ENCODE measurements at regions not wholly inside any gene's neighbourhood (a gene's known extent, or its start where the extent isn't known, plus 50 kb on each side); places are given as distances from the start of the nearest gene placed in this dataset.

- TF ChIP-seq CTCF (conservative IDR thresholded peaks at IDR 0.05; ENCODE audit: control insufficient read depth, insufficient read depth, low read depth, low read length), result no peak
- DNase-seq (ENCODE audit: low read depth), result no peak
- H3K4me3 ChIP-seq (ENCODE audit: control insufficient read depth, low read depth, low read length), result no peak overlapping the region
Measured at GRCh38 chr4:127212701-127213100, 420.1 kb upstream of the INTU start.

- TF ChIP-seq CTCF (conservative IDR thresholded peaks at IDR 0.05; ENCODE audit: control insufficient read depth, insufficient read depth, low read depth, low read length), result no peak
- no peak for DNase-seq (ENCODE audit: low read depth)
- no peak overlapping the region for H3K4me3 ChIP-seq (ENCODE audit: control insufficient read depth, low read depth, low read length)
Measured at GRCh38 chr4:127214016-127214415, 418.7 kb upstream of the INTU start.

- TF ChIP-seq CTCF (conservative IDR thresholded peaks at IDR 0.05; ENCODE audit: control insufficient read depth, insufficient read depth, low read depth, low read length), result no peak
- DNase-seq (ENCODE audit: low read depth), result no peak
- no peak overlapping the region for H3K4me3 ChIP-seq (ENCODE audit: control insufficient read depth, low read depth, low read length)
Measured at GRCh38 chr4:127214931-127215330, 417.8 kb upstream of the INTU start.

- no peak for DNase-seq (ENCODE audit: low read depth)
- no peak overlapping the region for H3K4me3 ChIP-seq (ENCODE audit: control insufficient read depth, low read depth, low read length)
- no peak for TF ChIP-seq CTCF (conservative IDR thresholded peaks at IDR 0.05; ENCODE audit: control insufficient read depth, insufficient read depth, low read depth, low read length)
Measured at GRCh38 chr4:127217586-127218229, 415.0 kb upstream of the INTU start.

GRCh38 chr4:127219232-127219631 is 413.5 kb upstream of the INTU start:
- no peak for TF ChIP-seq CTCF (conservative IDR thresholded peaks at IDR 0.05; ENCODE audit: control insufficient read depth, insufficient read depth, low read depth, low read length)
- DNase-seq (ENCODE audit: low read depth), result no peak
- no peak overlapping the region for H3K4me3 ChIP-seq (ENCODE audit: control insufficient read depth, low read depth, low read length)

- H3K4me3 ChIP-seq (ENCODE audit: control insufficient read depth, low read depth, low read length), result no peak overlapping the region
- no peak for TF ChIP-seq CTCF (conservative IDR thresholded peaks at IDR 0.05; ENCODE audit: control insufficient read depth, insufficient read depth, low read depth, low read length)
- DNase-seq (ENCODE audit: low read depth), result no peak
Measured at GRCh38 chr4:127224556-127224955, 408.2 kb upstream of the INTU start.
